AG20443 (cell line): ENCODE measurements at regions not wholly inside any gene's neighbourhood (a gene's known extent, or its start where the extent isn't known, plus 50 kb on each side); places are given as distances from the start of the nearest gene placed in this dataset.

Experiments
- DNase-seq: peaks from one replicate; pipeline ENCODE4 v3.0.0; 2012; ENCODE audit warnings: low spot score, mixed read lengths

DNA sequence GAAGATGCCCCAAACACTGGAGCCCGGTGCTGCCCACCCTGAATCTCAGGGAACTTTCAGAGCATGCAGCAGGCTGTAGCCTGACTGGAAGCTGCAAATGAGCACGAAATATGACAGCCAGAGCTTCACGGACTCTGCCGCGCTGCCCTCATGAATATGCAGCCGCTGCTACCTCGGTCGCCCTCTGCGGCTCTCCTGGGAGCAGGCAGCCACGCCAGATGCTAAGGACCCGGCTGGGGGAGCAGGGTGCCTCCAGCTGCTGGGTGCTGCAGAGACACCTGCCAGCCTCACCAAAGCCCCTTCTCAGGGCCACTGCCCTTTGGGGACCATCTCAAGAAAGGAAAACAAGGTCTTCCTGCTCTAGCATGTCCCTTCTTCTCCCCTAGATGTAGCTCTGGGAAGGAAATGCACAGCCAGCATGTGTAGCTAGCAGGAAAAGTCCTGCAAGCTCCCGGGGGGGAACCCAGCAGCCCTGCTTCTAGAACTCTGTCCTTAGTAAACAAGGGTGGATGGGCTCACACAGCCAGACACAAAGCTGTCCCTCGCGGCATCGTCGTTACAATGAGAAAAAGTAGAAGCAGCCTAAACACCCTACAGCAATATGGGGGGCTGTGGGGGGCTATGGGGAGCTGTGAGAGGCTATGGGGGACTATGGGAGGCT is 56.8 kb upstream of the OLFM1 start:
- no peak for DNase-seq

DNA sequence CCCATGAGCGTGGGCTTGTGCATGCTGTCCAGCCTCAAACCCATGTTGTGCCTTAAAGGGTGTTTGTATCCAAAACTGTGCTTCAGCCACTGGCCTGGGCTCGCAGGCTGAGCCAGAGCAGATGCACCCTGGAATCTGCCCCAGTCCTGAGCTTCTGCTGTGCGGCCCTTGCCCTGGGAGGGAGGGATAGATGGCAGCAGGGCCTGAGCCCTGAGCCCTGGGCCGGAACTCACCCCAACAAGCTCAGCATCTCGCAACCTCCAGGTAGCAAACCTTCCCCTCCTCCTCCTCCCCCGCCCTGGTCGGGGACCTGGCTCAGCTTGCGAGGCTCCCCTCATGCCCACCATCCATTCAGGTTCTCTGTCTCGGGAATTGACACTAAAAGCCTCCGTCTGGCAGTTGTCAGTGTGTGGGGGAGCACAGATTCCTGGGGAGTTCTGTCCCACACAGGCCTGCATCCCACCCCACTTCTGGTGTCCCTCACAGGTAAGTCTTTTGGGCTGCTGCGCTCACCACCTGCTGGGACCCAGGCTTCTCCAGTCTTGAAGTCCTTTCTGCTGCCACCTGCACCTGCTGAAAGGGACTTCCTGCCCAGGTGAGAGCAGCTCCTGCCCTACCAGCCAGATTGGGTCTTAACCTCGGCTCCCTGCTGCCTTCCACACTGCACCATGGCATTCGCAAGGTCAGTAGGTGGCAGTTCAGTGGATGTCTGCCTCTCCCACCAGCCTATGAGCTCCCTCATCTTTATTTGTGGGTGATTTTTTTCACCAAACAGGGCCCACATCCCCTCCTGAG is 55.2 kb upstream of the OLFM1 start:
- no peak for DNase-seq

GRCh38 chr9:135032868-135033460 is 54.5 kb upstream of the OLFM1 start:
- DNase-seq = no peak

- no peak for DNase-seq
These were observed 54.0 kb upstream of the OLFM1 start for GRCh38 chr9:135033487-135033886.

GRCh38 chr9:135034106-135034505 is 53.4 kb upstream of the OLFM1 start:
- no peak for DNase-seq

DNA sequence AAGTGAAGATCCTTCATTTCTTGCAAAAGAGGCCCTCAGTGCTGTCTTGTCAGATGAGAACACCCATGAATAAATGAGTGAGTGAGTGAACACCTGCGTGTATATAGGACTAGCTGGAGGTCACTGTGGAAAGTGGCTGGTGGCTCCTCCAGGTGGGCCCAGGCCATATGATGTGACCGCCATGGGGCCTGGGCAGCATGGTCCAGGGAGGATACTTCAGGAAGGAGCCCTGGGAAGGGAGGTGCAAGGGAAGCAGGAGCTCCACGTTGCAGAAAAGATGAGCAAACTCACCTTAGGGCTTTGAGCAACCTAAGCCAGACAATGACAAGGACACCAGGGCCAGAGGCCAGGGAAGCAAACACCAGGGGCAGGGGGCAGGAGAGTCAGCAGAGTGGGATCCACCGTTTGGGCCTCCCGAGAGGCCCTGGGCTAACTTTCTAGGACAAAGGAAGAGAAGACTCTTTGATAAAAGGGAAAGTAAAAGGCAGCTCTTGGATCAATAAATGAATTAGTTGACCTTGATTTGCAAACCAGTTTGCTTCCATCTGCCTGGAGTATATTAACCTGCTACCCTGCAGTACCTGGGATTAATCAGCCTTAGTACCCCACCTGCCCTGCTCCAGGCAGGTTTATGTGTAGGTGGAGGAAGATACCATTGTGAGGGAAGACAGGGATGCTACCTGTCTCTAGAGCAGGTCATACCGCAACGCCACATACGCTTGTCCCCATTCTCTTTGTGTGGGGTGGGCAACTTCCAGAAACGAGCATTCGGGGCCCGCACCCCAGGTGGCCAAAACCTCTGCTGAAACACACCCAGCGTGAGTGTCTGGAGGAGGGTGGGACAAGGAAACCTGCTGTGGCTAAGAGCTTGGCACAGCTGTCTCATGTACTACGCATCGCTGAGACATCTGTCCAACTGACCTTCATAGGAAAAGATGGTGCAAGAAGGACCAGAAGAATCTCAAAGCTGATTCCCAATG is 51.4 kb upstream of the OLFM1 start:
- DNase-seq = no peak

DNA sequence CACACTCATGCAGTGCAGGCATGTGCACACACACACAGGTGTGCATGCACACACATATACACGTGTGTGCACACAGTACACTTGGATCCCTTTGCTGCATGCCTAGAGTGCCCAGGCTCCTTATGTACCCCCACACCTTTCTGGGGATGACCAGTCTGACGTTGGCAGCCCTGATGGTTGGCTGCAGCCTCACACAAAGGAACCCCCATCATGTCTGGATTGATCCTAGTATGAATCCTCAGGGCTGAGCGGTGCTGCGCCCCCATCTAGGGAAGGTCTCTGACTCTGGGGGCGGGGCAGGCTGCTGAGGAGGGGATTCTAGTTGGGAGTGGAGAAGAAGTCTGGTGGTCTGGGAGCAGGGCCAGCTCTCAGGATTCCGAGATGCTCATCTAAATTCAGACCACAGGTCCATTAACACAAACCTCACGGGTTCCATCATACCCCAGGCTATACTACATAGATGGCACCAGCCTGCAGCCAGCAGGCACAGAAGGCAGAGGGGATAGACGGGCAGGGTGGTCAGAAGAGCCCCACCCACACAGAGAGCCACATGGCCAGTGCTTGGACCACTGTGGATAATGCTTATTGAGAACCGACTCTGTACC is 50.5 kb upstream of the OLFM1 start:
- no peak for DNase-seq

DNA sequence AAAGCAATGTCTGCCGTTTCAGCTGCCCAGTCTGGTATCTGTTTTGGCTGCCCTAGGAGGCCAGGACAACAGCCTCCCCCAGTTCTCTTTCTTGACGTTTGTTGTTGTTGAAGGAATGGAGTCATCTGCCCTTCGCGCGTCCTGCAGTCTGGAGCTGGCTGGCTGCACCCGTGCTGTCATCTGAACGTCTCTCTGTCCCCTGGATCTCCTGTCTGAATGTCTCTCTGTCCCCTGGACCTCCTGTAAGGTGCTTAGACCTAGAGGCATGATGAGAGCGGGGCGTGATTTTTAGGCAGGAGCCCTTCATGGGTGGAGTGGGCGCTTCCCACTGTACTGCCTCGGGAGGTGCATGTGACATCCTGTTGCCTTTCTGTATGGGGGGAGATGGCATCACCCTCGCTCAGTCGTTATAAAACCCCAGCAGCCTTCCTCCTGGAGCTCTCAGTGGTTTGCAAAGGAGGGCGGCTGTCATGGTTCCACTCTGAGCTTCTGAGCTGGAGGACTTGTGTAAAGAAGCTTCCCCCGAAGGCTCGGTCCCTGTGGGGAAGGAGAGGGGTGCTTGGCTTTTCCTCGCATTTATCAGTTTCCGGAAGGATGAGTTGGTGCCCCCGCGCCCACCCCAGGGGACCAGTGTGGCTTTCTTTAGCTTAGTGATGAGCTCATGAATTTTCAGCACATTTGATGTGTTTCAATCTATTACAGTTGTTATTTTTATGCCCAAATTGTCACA is 49.8 kb upstream of the OLFM1 start:
- no peak for DNase-seq
